Chondrocyte (in vitro differentiated cells): ENCODE measurements at regions not wholly inside any gene's neighbourhood (a gene's known extent, or its start where the extent isn't known, plus 50 kb on each side); places are given as distances from the start of the nearest gene placed in this dataset.

Source experiments
- DNase-seq: peaks from one replicate; pipeline ENCODE4 v3.0.0; 2021; ENCODE audit warnings: mixed read lengths, low spot score
- H3K27ac Mint-ChIP-seq: one replicate; pipeline ENCODE4 v1.8.0; 2021; ENCODE audit warnings: mild to moderate bottlenecking, moderate library complexity, mixed read lengths; ENCODE audit not compliant: unreplicated experiment
- H3K27me3 Mint-ChIP-seq: 2 replicates; pipeline ENCODE4 v1.8.0; 2021; ENCODE audit warnings: low read depth, mixed read lengths
- H3K36me3 Mint-ChIP-seq: 2 replicates; pipeline ENCODE4 v1.8.0; 2021; ENCODE audit warnings: low read depth, mixed read lengths
- H3K4me1 Mint-ChIP-seq: 2 replicates; pipeline ENCODE4 v1.8.0; 2021; ENCODE audit warnings: low read depth, mild to moderate bottlenecking, mixed read lengths
- H3K4me3 Mint-ChIP-seq: one replicate; pipeline ENCODE4 v1.8.0; 2021; ENCODE audit warnings: mild to moderate bottlenecking, moderate library complexity, mixed read lengths; ENCODE audit not compliant: unreplicated experiment
- H3K9me3 Mint-ChIP-seq: 2 replicates; pipeline ENCODE4 v1.8.0; 2021; ENCODE audit warnings: low read depth, mixed read lengths
- TF ChIP-seq, protein P1 (sequence below): fragments of 200-600 bp; sonication (generic); IDR thresholded peaks from 2 replicates; pipeline ENCODE4 v1.5.0; 2021; ENCODE audit warnings: antibody characterized with exemption, mild to moderate bottlenecking, moderate library complexity

DNA sequence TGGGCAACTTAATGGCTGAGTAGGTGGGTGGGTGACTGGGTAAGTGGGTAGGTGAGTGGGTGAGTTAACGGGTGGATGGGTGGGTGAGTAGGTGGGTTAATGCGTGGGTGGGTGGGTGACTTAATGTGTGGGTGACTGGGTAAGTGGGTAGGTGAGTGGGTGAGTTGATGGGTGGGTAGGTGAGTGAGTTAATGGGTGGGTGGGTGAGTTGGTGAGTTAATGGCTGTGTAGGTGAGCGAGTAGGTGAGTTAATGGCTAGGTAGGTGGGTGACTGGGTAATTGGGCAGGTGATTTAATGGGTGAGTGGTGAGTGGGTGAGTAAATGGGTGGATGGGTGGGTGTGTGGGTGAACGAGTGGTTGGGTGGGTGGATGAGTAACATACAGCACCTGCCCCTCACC lies 243.0 kb upstream of the MGMT start:
- Mint-ChIP-seq H3K4me3 (no peak overlapping the region), H3K27ac (no peak overlapping the region), H3K27me3 (peaks cover 3% of the 10 kb centered on the region), H3K9me3 (peaks cover 3% of the 10 kb centered on the region), H3K4me1 (no peaks in the 10 kb centered on the region), H3K36me3 (no peaks in the 10 kb centered on the region)
- DNase-seq, result no peak
- TF ChIP-seq, protein P1, sequence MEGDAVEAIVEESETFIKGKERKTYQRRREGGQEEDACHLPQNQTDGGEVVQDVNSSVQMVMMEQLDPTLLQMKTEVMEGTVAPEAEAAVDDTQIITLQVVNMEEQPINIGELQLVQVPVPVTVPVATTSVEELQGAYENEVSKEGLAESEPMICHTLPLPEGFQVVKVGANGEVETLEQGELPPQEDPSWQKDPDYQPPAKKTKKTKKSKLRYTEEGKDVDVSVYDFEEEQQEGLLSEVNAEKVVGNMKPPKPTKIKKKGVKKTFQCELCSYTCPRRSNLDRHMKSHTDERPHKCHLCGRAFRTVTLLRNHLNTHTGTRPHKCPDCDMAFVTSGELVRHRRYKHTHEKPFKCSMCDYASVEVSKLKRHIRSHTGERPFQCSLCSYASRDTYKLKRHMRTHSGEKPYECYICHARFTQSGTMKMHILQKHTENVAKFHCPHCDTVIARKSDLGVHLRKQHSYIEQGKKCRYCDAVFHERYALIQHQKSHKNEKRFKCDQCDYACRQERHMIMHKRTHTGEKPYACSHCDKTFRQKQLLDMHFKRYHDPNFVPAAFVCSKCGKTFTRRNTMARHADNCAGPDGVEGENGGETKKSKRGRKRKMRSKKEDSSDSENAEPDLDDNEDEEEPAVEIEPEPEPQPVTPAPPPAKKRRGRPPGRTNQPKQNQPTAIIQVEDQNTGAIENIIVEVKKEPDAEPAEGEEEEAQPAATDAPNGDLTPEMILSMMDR, result no peak

DNA sequence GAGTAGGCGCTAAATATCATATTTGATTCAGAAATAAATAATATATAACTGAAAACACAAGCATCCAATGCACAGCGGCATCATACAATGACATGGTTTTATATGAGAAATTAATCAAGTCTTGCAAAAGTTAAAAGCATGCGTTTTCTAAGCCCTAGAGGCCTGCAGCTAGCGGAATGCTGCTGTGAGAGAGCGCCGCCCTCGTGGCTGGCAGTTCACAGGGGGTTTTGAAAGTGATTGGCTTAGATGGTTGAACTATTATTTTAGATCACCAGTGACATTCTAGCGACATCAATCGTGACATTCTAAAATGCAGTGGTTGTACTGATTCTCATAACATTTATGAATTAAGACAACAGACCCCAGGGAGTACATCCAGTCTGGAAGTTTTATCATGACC lies 235.2 kb upstream of the MGMT start:
- Mint-ChIP-seq H3K36me3 (no peaks in the 10 kb centered on the region), H3K9me3 (peaks cover 2% of the 10 kb centered on the region), H3K27ac (no peak overlapping the region), H3K4me3 (no peak overlapping the region), H3K27me3 (peaks cover 4% of the 10 kb centered on the region), H3K4me1 (no peaks in the 10 kb centered on the region)
- no peak for DNase-seq
- TF ChIP-seq, protein P1, result no peak

DNA sequence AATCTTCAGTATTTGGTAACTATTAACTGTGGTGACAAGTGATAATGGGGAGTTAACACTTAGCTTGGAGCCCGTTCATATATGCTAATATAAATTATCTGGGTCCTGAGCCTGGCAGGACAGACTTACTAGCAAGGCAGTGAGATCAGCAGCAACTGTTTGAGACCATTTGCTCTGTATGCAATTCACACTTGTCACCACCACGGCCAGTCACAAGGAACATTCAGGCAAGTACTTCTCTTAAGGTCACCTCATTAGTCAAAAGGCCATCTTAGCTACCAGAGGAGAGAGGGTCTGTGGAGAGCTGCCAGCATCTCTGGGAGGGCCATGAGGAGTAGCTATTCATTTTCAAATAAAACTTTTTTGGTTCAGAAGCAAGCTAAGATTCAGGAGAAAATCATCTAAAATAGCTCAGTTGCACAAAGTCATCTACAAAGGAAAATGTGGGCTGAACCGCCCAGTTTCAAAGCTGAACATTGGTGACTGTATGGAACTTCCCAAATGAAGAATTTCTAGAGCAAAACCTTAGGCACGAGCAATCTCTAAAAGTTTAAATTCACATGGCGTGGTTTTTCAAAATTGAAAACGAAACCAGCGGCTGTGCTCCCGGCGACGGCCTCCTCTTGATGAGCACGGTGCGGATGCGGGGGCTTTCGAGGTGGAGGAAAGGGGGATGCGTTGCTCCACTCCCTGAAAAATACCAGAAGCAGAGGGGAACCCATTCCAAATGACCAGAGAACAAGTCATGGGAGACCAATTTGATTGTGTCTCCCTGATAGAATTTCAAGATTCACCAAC lies 233.5 kb upstream of the MGMT start:
- DNase-seq, result no peak
- TF ChIP-seq, protein P1, result no peak
- Mint-ChIP-seq H3K27ac (no peak overlapping the region), H3K27me3 (peaks cover 4% of the 10 kb centered on the region), H3K4me1 (no peaks in the 10 kb centered on the region), H3K4me3 (no peak overlapping the region), H3K36me3 (no peaks in the 10 kb centered on the region), H3K9me3 (peaks cover 2% of the 10 kb centered on the region)

DNA sequence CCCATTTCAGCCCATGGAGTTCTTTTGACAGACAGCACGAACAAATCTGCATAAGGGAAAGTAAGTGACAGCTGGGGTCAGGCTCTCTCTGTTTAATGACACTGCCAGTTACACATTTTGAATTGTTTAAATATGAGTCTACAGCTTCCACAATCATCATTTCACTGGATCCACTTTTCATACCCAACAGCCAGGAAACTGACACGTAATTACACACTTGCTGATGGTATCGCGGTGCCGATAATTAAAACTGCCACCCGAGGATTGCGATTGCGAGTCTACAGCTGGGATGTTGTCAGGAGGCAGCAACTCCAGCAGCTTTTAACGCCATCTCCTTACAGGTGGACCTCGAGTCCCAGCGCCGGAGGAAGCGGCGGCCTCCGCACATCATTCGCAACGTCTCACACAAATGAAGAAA lies 230.8 kb upstream of the MGMT start:
- H3K36me3 Mint-ChIP-seq, result no peaks in the 10 kb centered on the region
- peaks cover 4% of the 10 kb centered on the region for H3K9me3 Mint-ChIP-seq
- no peak overlapping the region for H3K27ac Mint-ChIP-seq
- no peak overlapping the region for H3K4me3 Mint-ChIP-seq
- peaks cover 4% of the 10 kb centered on the region for H3K27me3 Mint-ChIP-seq
- no peak for DNase-seq
- TF ChIP-seq, protein P1, result no peak
- no peaks in the 10 kb centered on the region for H3K4me1 Mint-ChIP-seq

DNA sequence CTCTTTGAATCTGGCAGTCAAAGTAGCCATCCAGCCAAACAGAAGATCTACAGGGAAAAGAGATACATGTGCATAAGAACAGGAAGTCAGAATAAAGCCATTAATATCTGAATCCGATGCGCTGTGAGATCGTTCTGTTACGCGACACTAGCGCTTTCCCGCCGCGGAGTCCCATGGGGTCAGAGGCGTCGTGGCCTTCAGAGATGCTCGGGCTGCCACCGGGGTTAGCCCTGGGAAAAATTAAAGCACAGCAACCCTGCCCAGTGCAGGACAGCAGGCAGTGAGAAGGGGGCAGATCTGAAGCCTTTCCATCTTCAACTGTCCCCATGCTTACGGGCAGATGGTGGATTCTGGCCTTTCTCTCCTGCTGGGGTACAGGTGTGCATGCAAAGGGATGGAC lies 225.6 kb upstream of the MGMT start:
- TF ChIP-seq, protein P1, result no peak
- no peaks in the 10 kb centered on the region for H3K36me3 Mint-ChIP-seq
- no peak for DNase-seq
- H3K27me3 Mint-ChIP-seq, result peaks cover 2% of the 10 kb centered on the region
- H3K4me3 Mint-ChIP-seq, result no peak overlapping the region
- H3K9me3 Mint-ChIP-seq, result peaks cover 4% of the 10 kb centered on the region
- H3K4me1 Mint-ChIP-seq, result no peaks in the 10 kb centered on the region
- H3K27ac Mint-ChIP-seq, result no peak overlapping the region
